ENCODE measurements at regions not wholly inside any gene's neighbourhood (a gene's known extent, or its start where the extent isn't known, plus 50 kb on each side); places are given as distances from the start of the nearest gene placed in this dataset.

- Histone ChIP-seq H3F3A (ENCODE audit: insufficient read depth, low read length, poor library complexity, severe bottlenecking) (no peaks in the 10 kb centered on the region), H3K4me3 (ENCODE audit: low read length) (no peak overlapping the region), H3K4me2 (ENCODE audit: low read length) (no peak overlapping the region), H3K27ac (ENCODE audit: low read length) (no peak overlapping the region), H3K9ac (ENCODE audit: low read length) (no peak overlapping the region), H3K36me3 (ENCODE audit: insufficient read depth, low read length) (no peaks in the 10 kb centered on the region), H2AFZ (ENCODE audit: low read depth, low read length) (no peak overlapping the region), H3K27me3 (ENCODE audit: insufficient read depth, low read depth, low read length) (no peaks in the 10 kb centered on the region), H3K79me2 (replicated peaks; ENCODE audit: insufficient read depth, low read length) (no peaks in the 10 kb centered on the region), H3K9me3 (ENCODE audit: low read length) (no peaks in the 10 kb centered on the region), H3K9me2 (ENCODE audit: insufficient read depth, low read length) (no peaks in the 10 kb centered on the region), H4K20me1 (ENCODE audit: insufficient read depth) (no peaks in the 10 kb centered on the region)
- TF ChIP-seq SMC3 (conservative IDR thresholded peaks at IDR 0.05; ENCODE audit: poor library complexity), result no peak
- TF ChIP-seq TAF1 (IDR thresholded peaks at IDR 0.05; ENCODE audit: low read depth), result no peak
- no peak for TF ChIP-seq POLR2AphosphoS5 (IDR thresholded peaks at IDR 0.05)
- TF ChIP-seq EZH2 (IDR thresholded peaks at IDR 0.05; ENCODE audit: borderline replicate concordance, insufficient read depth, low read length, poor library complexity, severe bottlenecking), result no peak
- no peak for TF ChIP-seq CTCF (IDR thresholded peaks at IDR 0.05; ENCODE audit: poor library complexity, severe bottlenecking)
- TF ChIP-seq EP300 (conservative IDR thresholded peaks at IDR 0.05; ENCODE audit: poor library complexity, severe bottlenecking), result no peak
- TF ChIP-seq, protein P1, sequence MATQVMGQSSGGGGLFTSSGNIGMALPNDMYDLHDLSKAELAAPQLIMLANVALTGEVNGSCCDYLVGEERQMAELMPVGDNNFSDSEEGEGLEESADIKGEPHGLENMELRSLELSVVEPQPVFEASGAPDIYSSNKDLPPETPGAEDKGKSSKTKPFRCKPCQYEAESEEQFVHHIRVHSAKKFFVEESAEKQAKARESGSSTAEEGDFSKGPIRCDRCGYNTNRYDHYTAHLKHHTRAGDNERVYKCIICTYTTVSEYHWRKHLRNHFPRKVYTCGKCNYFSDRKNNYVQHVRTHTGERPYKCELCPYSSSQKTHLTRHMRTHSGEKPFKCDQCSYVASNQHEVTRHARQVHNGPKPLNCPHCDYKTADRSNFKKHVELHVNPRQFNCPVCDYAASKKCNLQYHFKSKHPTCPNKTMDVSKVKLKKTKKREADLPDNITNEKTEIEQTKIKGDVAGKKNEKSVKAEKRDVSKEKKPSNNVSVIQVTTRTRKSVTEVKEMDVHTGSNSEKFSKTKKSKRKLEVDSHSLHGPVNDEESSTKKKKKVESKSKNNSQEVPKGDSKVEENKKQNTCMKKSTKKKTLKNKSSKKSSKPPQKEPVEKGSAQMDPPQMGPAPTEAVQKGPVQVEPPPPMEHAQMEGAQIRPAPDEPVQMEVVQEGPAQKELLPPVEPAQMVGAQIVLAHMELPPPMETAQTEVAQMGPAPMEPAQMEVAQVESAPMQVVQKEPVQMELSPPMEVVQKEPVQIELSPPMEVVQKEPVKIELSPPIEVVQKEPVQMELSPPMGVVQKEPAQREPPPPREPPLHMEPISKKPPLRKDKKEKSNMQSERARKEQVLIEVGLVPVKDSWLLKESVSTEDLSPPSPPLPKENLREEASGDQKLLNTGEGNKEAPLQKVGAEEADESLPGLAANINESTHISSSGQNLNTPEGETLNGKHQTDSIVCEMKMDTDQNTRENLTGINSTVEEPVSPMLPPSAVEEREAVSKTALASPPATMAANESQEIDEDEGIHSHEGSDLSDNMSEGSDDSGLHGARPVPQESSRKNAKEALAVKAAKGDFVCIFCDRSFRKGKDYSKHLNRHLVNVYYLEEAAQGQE (IDR thresholded peaks at IDR 0.05; ENCODE audit: borderline replicate concordance), result no peak
- TF ChIP-seq MXI1 (conservative IDR thresholded peaks at IDR 0.05; ENCODE audit: poor library complexity, severe bottlenecking), result no peak
- TF ChIP-seq RAD21 (conservative IDR thresholded peaks at IDR 0.05), result no peak
These were observed 66.6 kb upstream of the RPH3AL start for GRCh38 chr17:419073-419735.

DNA sequence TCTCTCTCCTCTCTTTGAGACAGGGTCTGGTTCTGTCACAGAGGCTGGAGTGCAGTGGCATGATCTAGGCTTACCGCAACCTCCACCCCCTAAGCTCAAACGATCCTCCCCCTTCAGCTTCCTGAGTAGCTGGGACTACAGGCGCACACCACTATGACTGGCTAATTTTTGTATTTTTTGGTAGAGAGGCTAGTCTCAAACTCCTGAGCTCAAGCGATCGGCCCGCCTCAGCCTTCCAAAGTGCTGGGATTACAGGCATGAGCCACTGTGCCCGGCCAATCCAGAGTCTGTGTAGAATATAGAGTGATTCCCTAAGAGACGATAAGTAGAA is 65.8 kb upstream of the RPH3AL start:
- no peaks in the 10 kb centered on the region for H4K20me1 ChIP-seq (ENCODE audit: insufficient read depth)
- no peaks in the 10 kb centered on the region for H3K9me3 ChIP-seq (ENCODE audit: low read length)
- no peaks in the 10 kb centered on the region for H3K9me2 ChIP-seq (ENCODE audit: insufficient read depth, low read length)
- H3K27me3 ChIP-seq (ENCODE audit: insufficient read depth, low read depth, low read length), result no peaks in the 10 kb centered on the region
- no peak overlapping the region for H3K4me2 ChIP-seq (ENCODE audit: low read length)
- H3F3A ChIP-seq (ENCODE audit: insufficient read depth, low read length, poor library complexity, severe bottlenecking), result no peaks in the 10 kb centered on the region
- H2AFZ ChIP-seq (ENCODE audit: low read depth, low read length), result no peak overlapping the region
- no peak overlapping the region for H3K9ac ChIP-seq (ENCODE audit: low read length)
- no peak overlapping the region for H3K4me3 ChIP-seq (ENCODE audit: low read length)
- H3K27ac ChIP-seq (ENCODE audit: low read length), result no peak overlapping the region
- H3K36me3 ChIP-seq (ENCODE audit: insufficient read depth, low read length), result no peaks in the 10 kb centered on the region
- TF ChIP-seq MXI1 (conservative IDR thresholded peaks at IDR 0.05; ENCODE audit: poor library complexity, severe bottlenecking), result no peak
- TF ChIP-seq CTCF (IDR thresholded peaks at IDR 0.05; ENCODE audit: poor library complexity, severe bottlenecking), result no peak
- TF ChIP-seq EP300 (conservative IDR thresholded peaks at IDR 0.05; ENCODE audit: poor library complexity, severe bottlenecking), result no peak
- no peak for TF ChIP-seq EZH2 (IDR thresholded peaks at IDR 0.05; ENCODE audit: borderline replicate concordance, insufficient read depth, low read length, poor library complexity, severe bottlenecking)
- no peak for TF ChIP-seq TAF1 (IDR thresholded peaks at IDR 0.05; ENCODE audit: low read depth)
- TF ChIP-seq SMC3 (conservative IDR thresholded peaks at IDR 0.05; ENCODE audit: poor library complexity), result no peak
- TF ChIP-seq, protein P1 (IDR thresholded peaks at IDR 0.05; ENCODE audit: borderline replicate concordance), result no peak
- no peak for TF ChIP-seq RAD21 (conservative IDR thresholded peaks at IDR 0.05)
- TF ChIP-seq POLR2AphosphoS5 (IDR thresholded peaks at IDR 0.05), result no peak
- H3K79me2 ChIP-seq (replicated peaks; ENCODE audit: insufficient read depth, low read length), result no peaks in the 10 kb centered on the region

Measured in neural cell (in vitro differentiated cells).